ENCODE measurements at regions not wholly inside any gene's neighbourhood (a gene's known extent, or its start where the extent isn't known, plus 50 kb on each side); places are given as distances from the start of the nearest gene placed in this dataset.

- DNase-seq, result no peak
These were observed 236.1 kb downstream of the KCNA4 start for GRCh38 chr11:29780756-29781155.

GRCh38 chr11:29773656-29774264, 243.1 kb downstream of the KCNA4 start:
- no peak for DNase-seq

- no peak for DNase-seq
These were observed 260.0 kb downstream of the KCNA4 start for GRCh38 chr11:29756871-29757270.

DNA sequence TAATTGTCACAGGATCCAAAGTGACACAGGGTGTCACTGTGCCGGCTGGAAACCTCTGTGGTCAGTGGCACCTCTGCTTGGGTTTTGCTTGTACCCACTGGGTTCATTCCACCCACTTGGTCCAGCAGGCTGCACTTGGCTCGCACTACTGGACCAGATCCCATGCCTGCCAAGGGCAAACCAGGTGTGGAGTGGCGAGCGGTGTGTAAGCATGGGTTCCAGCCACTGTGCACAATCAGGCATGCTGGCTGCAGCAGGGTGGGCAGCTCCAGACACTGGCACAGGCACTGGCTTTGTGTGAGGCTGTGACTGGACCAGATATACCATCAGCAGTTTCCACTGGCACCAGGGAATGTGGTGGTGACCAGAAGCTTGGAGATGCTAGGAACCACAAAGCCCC, 261.4 kb downstream of the KCNA4 start:
- no peak for DNase-seq

DNA sequence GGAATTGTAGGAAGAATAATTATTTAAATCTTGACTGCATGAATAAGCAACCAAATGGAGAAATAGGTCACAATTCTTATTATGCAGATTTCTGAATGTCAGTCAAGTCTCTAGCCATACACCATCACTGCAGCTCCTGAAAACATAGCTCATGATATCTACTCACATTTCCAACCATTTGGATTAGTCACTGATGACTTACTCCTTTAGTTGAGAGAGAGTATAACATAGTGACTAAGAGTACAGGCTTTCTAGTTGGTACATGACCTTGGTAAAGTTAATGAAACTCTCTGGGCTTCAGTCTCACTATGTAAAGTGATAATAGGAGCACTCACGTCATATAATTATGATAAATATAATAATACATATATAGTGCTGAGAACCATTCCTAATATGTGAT, 265.2 kb downstream of the KCNA4 start:
- DNase-seq, result no peak

- DNase-seq, result no peak
These were observed 266.4 kb downstream of the KCNA4 start for GRCh38 chr11:29750392-29750791.

- DNase-seq, result no peak
These were observed 282.5 kb downstream of the KCNA4 start for GRCh38 chr11:29734287-29734686.

DNA sequence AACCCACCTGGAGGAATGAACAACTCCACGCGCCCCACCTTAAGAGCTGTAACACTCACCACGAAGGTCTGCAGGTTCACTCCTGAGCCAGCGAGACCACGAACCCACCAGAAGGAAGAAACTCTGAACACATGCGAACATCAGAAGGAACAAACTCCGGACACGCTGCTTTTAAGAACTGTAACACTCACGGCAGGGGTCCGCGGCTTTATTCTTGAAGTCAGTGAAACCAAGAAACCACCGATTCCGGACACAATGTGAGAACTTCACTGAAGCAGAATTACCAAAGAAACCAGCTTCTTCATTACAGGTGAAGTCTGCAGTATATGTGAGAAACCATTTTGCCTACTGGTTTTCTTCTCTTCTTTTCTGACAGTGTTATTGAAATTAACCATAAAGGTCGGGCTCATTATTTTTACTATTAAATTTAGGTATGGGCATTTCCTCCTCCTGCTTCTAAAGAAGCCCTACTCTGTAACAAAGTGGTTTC, 303.0 kb downstream of the KCNA4 start:
- DNase-seq, result no peak

- DNase-seq, result no peak
These were observed 304.2 kb downstream of the KCNA4 start for GRCh38 chr11:29712616-29713015.

DNA sequence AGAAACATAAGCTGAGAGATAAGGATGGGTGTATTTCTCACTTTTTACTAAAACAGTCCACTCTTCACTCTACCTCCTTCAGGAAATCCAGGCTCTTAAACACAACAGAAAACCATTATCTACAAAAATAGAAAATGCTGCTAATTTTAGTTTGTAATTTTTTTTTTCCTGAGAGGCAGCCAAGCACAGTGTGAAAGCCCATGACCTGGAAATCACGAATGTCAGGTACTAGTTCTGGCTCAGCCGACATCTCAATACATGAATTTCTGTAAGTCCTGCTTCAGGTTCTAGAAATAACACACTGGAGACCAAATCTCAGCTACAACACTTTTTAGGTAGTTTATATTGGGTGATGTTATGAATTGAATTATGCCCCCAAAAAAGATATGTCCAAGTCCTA, 308.9 kb downstream of the KCNA4 start:
- DNase-seq, result no peak

DNA sequence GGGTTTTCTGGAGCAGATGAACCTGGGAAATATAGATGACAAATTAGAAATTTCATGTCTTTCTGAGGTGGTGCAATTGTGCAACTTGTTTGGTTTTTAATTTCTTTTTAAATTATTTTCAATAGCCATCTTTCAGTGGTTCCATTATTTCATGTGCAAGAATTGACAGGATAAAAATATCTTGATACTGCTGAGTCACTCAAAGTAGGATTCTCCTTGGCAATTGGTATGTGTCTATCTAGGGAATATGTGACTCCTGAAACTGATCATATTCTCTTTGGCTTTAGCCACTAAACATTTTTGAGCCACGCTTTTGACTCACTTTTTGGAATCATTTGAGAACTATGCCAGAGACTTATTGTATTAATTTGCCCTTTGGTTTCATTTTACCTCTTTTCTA, 331.5 kb downstream of the KCNA4 start:
- DNase-seq, result no peak

DNA sequence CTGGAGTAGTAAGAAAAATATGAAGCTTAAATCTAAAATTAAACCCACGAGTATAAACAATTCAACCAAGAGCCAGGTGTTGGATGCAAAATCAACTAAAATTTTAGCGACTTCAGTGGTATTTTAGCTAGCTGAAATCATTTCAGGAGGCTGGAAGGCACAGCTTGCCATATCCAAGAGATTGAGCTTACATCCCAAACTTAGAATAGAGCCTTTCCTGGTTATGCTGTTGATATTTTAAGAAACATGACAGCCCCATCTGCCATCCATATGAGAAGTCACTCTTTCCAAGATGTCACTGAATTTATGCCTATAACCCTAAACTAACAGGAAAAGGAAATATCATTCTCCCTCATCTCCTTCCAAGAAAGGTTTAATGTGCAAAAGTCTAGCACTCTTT, 334.0 kb downstream of the KCNA4 start:
- DNase-seq, result no peak

- no peak for DNase-seq
These were observed 336.8 kb downstream of the KCNA4 start for GRCh38 chr11:29679996-29680395.

GRCh38 chr11:29676993-29677392, 339.8 kb downstream of the KCNA4 start:
- DNase-seq, result no peak

DNA sequence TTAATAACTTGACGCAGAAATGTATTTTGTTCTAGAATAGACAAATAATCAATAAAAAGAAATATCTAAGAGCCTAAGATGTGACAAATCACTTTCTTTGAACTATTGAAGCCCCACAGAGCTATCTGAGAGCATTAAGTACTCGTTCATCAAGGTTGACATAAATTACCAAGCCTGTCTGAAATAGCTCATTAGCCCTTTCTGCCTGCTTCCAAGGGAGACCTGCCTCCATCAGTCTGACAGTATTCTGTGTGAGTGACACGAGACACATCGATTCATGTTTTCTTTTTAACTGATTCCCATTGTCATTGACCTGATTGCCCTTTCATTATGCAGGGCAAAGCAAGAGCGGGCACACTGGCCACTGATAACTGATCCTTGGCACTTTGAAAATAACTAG, 347.5 kb downstream of the KCNA4 start:
- DNase-seq, result no peak

GRCh38 chr11:29657709-29658108, 359.1 kb downstream of the KCNA4 start:
- DNase-seq, result no peak

DNA sequence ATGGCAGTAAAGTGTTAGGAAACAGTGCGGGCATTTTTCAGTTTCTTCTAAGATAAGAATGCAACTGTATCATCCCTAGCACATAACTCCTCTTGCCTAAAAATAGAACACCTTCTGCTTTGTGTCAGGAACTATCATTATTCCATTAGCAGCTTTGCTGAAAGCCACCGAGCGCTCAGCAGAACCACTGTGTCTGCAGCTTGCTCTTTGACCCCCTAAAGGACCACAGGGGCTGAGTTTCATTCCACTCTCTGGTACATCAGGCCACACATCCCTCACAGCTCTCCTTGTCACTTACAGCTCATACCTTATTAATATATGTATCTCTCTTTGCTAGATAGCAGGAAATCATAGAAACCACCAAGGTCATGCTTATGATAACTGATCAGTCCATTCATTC, 360.2 kb downstream of the KCNA4 start:
- no peak for DNase-seq

DNA sequence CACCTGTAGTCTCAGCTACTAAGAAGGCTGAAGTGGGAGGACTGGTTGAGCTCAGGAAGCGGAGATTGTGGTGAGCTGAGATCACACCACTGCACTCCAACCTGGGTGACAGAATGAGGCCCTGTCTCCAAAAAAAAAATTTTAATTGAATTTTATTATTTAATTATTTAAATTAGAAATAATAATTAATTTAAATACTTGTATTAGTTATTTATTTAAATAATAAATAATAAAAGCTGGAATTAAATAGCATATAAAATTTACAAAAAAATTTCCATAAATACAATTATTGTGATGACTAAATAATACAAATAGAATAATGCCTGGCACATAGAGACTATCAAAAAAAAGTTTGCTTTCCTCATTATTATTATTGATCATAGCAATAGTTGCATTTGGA, 371.5 kb downstream of the KCNA4 start:
- no peak for DNase-seq

- no peak for DNase-seq
These were observed 375.6 kb downstream of the KCNA4 start for GRCh38 chr11:29641201-29641600.

- no peak for DNase-seq
These were observed 382.1 kb downstream of the KCNA4 start for GRCh38 chr11:29634744-29635143.

GRCh38 chr11:29634244-29634643, 382.6 kb downstream of the KCNA4 start:
- no peak for DNase-seq

DNA sequence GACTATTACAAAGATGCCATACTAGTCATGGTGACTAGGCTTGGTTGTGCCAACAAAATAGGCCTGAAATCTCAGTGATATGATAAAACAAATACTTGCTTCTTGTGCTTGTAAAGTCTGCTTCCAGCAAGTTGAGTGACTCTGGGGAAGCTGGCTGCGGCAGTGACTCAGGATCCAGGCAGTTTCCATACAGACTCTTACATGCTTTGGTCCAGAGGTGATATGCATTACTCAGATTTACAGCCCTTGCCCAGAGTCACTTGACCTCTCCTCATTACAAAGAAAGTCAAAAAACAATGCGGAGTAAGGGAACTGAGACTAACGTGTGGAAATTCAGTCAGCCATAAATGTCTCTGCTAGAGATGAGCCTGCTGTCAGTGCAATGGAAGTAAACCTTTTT, 387.5 kb downstream of the KCNA4 start:
- no peak for DNase-seq

DNA sequence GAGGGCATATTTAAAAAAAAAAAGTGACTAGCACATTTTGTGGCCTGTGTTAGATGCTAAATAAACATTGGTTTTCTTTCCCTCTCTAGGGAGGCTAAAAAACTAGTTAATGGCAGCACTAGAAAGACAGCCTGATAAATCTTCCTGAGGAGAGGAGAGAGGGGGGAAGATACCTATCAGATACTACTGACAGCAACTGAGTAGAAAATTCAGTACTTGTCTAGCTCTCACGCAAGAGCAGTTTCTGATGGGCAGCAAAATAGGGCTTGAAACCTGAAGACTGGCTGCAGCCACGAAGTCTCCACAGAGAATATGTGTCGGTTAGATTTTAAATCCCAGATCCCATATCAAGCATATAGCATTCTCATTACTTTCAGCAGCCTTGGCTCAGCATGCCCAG, 388.2 kb downstream of the KCNA4 start:
- DNase-seq, result no peak

GRCh38 chr11:29627541-29627940, 389.3 kb downstream of the KCNA4 start:
- no peak for DNase-seq

DNA sequence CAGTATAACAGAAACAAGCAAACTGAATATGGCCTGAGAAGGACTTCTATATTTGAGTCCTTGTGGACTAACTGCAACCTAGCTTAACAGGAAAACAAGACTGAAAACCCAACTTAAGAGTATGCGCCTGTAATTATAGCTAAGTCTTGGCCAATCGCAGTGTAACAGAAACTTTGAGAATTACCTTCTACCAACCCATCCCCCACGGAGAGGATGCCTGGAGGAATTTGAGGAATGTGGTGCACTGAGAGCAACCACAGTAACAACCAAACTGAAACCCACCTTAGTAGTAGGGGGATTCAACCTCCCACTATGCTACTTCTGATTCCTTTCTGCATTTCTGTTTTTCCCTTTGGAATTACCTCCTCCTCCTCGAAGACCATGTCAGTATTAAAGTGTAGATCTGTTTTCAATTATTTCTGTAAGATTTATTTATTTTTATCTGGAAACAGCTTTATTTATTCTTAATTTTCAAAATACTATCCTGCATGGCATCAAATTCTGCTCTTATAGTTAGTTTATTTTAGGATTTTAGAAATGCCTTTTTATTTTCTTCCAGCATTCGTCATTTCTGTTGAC, 393.6 kb downstream of the KCNA4 start:
- no peak for DNase-seq

All from NCI-H1105 treated with DMSO at 0.1 percent for 48 hours (cell line).